ENCODE measurements at regions not wholly inside any gene's neighbourhood (a gene's known extent, or its start where the extent isn't known, plus 50 kb on each side); places are given as distances from the start of the nearest gene placed in this dataset.

- DNase-seq, result no peak
- Histone ChIP-seq H3K9me3 (no peaks in the 10 kb centered on the region), H3K27me3 (replicated peaks in 1 of 7) (peaks cover 0 to 13% (median 0%) of the 10 kb centered on the region in 7 donors), H3K4me3 (no peak overlapping the region), H3K27ac (no peak overlapping the region), H3K36me3 (no peaks in the 10 kb centered on the region), H3K4me1 (no peaks in the 10 kb centered on the region)
- intact Hi-C loops (cut with DNase I; ENCODE audit: low total_unique reads), result no loop called here
- TF ChIP-seq CTCF (IDR thresholded peaks at IDR 0.05 in 8 of 11, conservative IDR thresholded peaks at IDR 0.05 in 3 of 11) (no peak), POLR2A (IDR thresholded peaks at IDR 0.05) (no peak), POLR2AphosphoS5 (IDR thresholded peaks at IDR 0.05) (no peak)
- WGBS, 5 donors, result 31 to 63% (median 45%) methylated on average over 2 of the region's 2 CpGs
Measured at GRCh38 chr1:30064547-30064946, 658.8 kb downstream of the MATN1 start.

- Histone ChIP-seq H3K27ac (no peak overlapping the region), H3K27me3 (replicated peaks in 1 of 7) (peaks cover 0 to 13% (median 0%) of the 10 kb centered on the region in 7 donors), H3K9me3 (no peaks in the 10 kb centered on the region), H3K4me3 (no peak overlapping the region), H3K36me3 (no peaks in the 10 kb centered on the region), H3K4me1 (no peaks in the 10 kb centered on the region)
- no peak for DNase-seq
- intact Hi-C loops (cut with DNase I; ENCODE audit: low total_unique reads), result no loop called here
- 79 to 89% (median 81%) methylated on average over 7 of the region's 7 CpGs for WGBS, 5 donors
- TF ChIP-seq POLR2AphosphoS5 (IDR thresholded peaks at IDR 0.05), result no peak
Measured at GRCh38 chr1:30063621-30064280, 659.6 kb downstream of the MATN1 start.

GRCh38 chr1:30061292-30062220 lies 661.8 kb downstream of the MATN1 start:
- no peak for TF ChIP-seq POLR2A (IDR thresholded peaks at IDR 0.05)
- no peak for TF ChIP-seq POLR2AphosphoS5 (IDR thresholded peaks at IDR 0.05)
- no peak for TF ChIP-seq CTCF (IDR thresholded peaks at IDR 0.05 in 8 of 11, conservative IDR thresholded peaks at IDR 0.05 in 3 of 11)

GRCh38 chr1:30060738-30061137 lies 662.6 kb downstream of the MATN1 start:
- Histone ChIP-seq H3K27ac (no peak overlapping the region), H3K27me3 (replicated peaks in 1 of 7) (peaks cover 0 to 13% (median 0%) of the 10 kb centered on the region in 7 donors), H3K9me3 (no peaks in the 10 kb centered on the region), H3K4me1 (no peaks in the 10 kb centered on the region), H3K36me3 (no peaks in the 10 kb centered on the region), H3K4me3 (no peak overlapping the region)
- intact Hi-C loops (cut with DNase I; ENCODE audit: low total_unique reads), result no loop called here
- WGBS, 5 donors, result 60 to 81% (median 75%) methylated on average over 4 of the region's 4 CpGs
- TF ChIP-seq POLR2AphosphoS5 (IDR thresholded peaks at IDR 0.05) (no peak), POLR2A (IDR thresholded peaks at IDR 0.05) (no peak), CTCF (IDR thresholded peaks at IDR 0.05 in 8 of 11, conservative IDR thresholded peaks at IDR 0.05 in 3 of 11) (no peak)
- DNase-seq, result no peak

More at GRCh38 chr1:30061292-30062220, 661.8 kb downstream of the MATN1 start:
- Histone ChIP-seq H3K9me3 (no peaks in the 10 kb centered on the region), H3K27ac (no peak overlapping the region), H3K27me3 (replicated peaks in 1 of 7) (peaks cover 0 to 14% (median 0%) of the 10 kb centered on the region in 7 donors), H3K36me3 (no peaks in the 10 kb centered on the region), H3K4me3 (no peak overlapping the region), H3K4me1 (no peaks in the 10 kb centered on the region)
- intact Hi-C loops (cut with DNase I; ENCODE audit: low total_unique reads), result no loop called here
- DNase-seq, result no peak
- 70 to 87% (median 79%) methylated on average over 13 of the region's 13 CpGs for WGBS, 5 donors

Measured in spleen (tissue), 11 donors.